ENCODE measurements at regions not wholly inside any gene's neighbourhood (a gene's known extent, or its start where the extent isn't known, plus 50 kb on each side); places are given as distances from the start of the nearest gene placed in this dataset.

GRCh38 chr12:16415155-16415554 is 67.7 kb downstream of the MGST1 start:
- no peak for DNase-seq

GRCh38 chr12:16417058-16417457 is 69.6 kb downstream of the MGST1 start:
- DNase-seq, result no peak

- no peak for DNase-seq
Measured at GRCh38 chr12:16421806-16422205, 74.4 kb downstream of the MGST1 start.

- no peak for DNase-seq
Measured at GRCh38 chr12:16424531-16424930, 77.1 kb downstream of the MGST1 start.

GRCh38 chr12:16435875-16436554 is 88.6 kb downstream of the MGST1 start:
- peak; percentile 52 for DNase-seq

- peak; percentile 12 for DNase-seq
Measured at GRCh38 chr12:16437281-16437816, 89.9 kb downstream of the MGST1 start.

- no peak for DNase-seq
Measured at GRCh38 chr12:16437926-16438325, 90.5 kb downstream of the MGST1 start.

GRCh38 chr12:16449459-16449858 is 102.0 kb downstream of the MGST1 start:
- peak; percentile 88 for DNase-seq

GRCh38 chr12:16453319-16453718 is 105.9 kb downstream of the MGST1 start:
- DNase-seq, result no peak

- DNase-seq, result no peak
Measured at GRCh38 chr12:16454481-16454880, 107.0 kb downstream of the MGST1 start.

GRCh38 chr12:16458521-16459078 is 111.2 kb downstream of the MGST1 start:
- DNase-seq, result no peak

GRCh38 chr12:16467272-16467671 is 119.8 kb downstream of the MGST1 start:
- DNase-seq, result no peak

GRCh38 chr12:16472631-16473030 is 125.2 kb downstream of the MGST1 start:
- DNase-seq, result no peak

GRCh38 chr12:16473610-16474326 is 126.3 kb downstream of the MGST1 start:
- DNase-seq, result peak; percentile 72

- DNase-seq, result no peak
Measured at GRCh38 chr12:16474801-16475200, 127.4 kb downstream of the MGST1 start.

- DNase-seq, result no peak
Measured at GRCh38 chr12:16475521-16475920, 128.1 kb downstream of the MGST1 start.

- DNase-seq, result no peak
Measured at GRCh38 chr12:16482726-16483125, 123.2 kb downstream of the LMO3 start.

GRCh38 chr12:16492240-16492639 is 113.7 kb downstream of the LMO3 start:
- no peak for DNase-seq

- no peak for DNase-seq
Measured at GRCh38 chr12:16492820-16493797, 112.9 kb downstream of the LMO3 start.

GRCh38 chr12:16495196-16495595 is 110.8 kb downstream of the LMO3 start:
- DNase-seq, result no peak
